ENCODE measurements at regions not wholly inside any gene's neighbourhood (a gene's known extent, or its start where the extent isn't known, plus 50 kb on each side); places are given as distances from the start of the nearest gene placed in this dataset.

GRCh38 chr2:4992226-4992625, 700.0 kb upstream of the SOX11 start:
- intact Hi-C loops (cut with DNase I), result no loop called here
- H3K4me3 ChIP-seq (replicated peaks in 1 of 3), result no peak overlapping the region
- WGBS, 2 donors, result 75 to 76% methylated on average over 4 of the region's 4 CpGs
- TF ChIP-seq CTCF (IDR thresholded peaks at IDR 0.05) (peak in 1 of 6 experiments; percentile 5), POLR2A (IDR thresholded peaks at IDR 0.05) (no peak)
- no peak overlapping the region for H3K27ac ChIP-seq
- H3K36me3 ChIP-seq, result no peaks in the 10 kb centered on the region
- H3K9me3 ChIP-seq, result no peaks in the 10 kb centered on the region
- no peaks in the 10 kb centered on the region for H3K27me3 ChIP-seq
- H3K4me1 ChIP-seq, result no peaks in the 10 kb centered on the region
- DNase-seq, result no peak

GRCh38 chr2:4995466-4995865, 696.7 kb upstream of the SOX11 start:
- Histone ChIP-seq H3K9me3 (no peaks in the 10 kb centered on the region), H3K4me3 (replicated peaks in 1 of 3) (no peak overlapping the region), H3K27me3 (no peaks in the 10 kb centered on the region), H3K36me3 (no peaks in the 10 kb centered on the region), H3K4me1 (no peaks in the 10 kb centered on the region), H3K27ac (peak overlapping the region in 1 of 3 donors; percentile 20)
- TF ChIP-seq CTCF (IDR thresholded peaks at IDR 0.05) (no peak), POLR2A (IDR thresholded peaks at IDR 0.05) (no peak)
- intact Hi-C loops (cut with DNase I), result no loop called here
- DNase-seq, result peak; percentile 10 to 19
- 35 to 41% methylated on average over 5 of the region's 5 CpGs for WGBS, 2 donors

GRCh38 chr2:5007596-5007995, 684.6 kb upstream of the SOX11 start:
- no peaks in the 10 kb centered on the region for H3K9me3 ChIP-seq
- TF ChIP-seq CTCF (IDR thresholded peaks at IDR 0.05) (no peak), POLR2A (IDR thresholded peaks at IDR 0.05) (no peak)
- H3K36me3 ChIP-seq, result no peaks in the 10 kb centered on the region
- H3K27ac ChIP-seq, result no peak overlapping the region
- DNase-seq, result no peak
- H3K4me3 ChIP-seq (replicated peaks in 1 of 3), result no peak overlapping the region
- intact Hi-C loops (cut with DNase I), result no loop called here
- no peaks in the 10 kb centered on the region for H3K27me3 ChIP-seq
- H3K4me1 ChIP-seq, result no peaks in the 10 kb centered on the region
- WGBS, 2 donors, result 84 to 90% methylated on average over 5 of the region's 5 CpGs

GRCh38 chr2:5019324-5019723, 672.9 kb upstream of the SOX11 start:
- H3K4me1 ChIP-seq, result no peaks in the 10 kb centered on the region
- 85 to 90% methylated on average over 5 of the region's 5 CpGs for WGBS, 2 donors
- TF ChIP-seq POLR2A (IDR thresholded peaks at IDR 0.05), result no peak
- H3K27me3 ChIP-seq, result no peaks in the 10 kb centered on the region
- H3K36me3 ChIP-seq, result no peaks in the 10 kb centered on the region
- no peak overlapping the region for H3K4me3 ChIP-seq (replicated peaks in 1 of 3)
- H3K27ac ChIP-seq, result no peak overlapping the region
- DNase-seq, result no peak
- intact Hi-C loops (cut with DNase I), result no loop called here
- H3K9me3 ChIP-seq, result no peaks in the 10 kb centered on the region

GRCh38 chr2:5020116-5020875, 671.9 kb upstream of the SOX11 start:
- intact Hi-C loops (cut with DNase I), result no loop called here
- WGBS, 2 donors, result 63 to 64% methylated on average over 8 of the region's 8 CpGs
- no peak overlapping the region for H3K4me3 ChIP-seq (replicated peaks in 1 of 3)
- no peaks in the 10 kb centered on the region for H3K9me3 ChIP-seq
- H3K27ac ChIP-seq, result no peak overlapping the region
- TF ChIP-seq CTCF (IDR thresholded peaks at IDR 0.05) (no peak), POLR2A (IDR thresholded peaks at IDR 0.05) (no peak)
- no peaks in the 10 kb centered on the region for H3K4me1 ChIP-seq
- no peaks in the 10 kb centered on the region for H3K27me3 ChIP-seq
- no peak for DNase-seq
- H3K36me3 ChIP-seq, result no peaks in the 10 kb centered on the region

Data from thyroid gland (tissue), 4 donors.